ENCODE measurements at regions not wholly inside any gene's neighbourhood (a gene's known extent, or its start where the extent isn't known, plus 50 kb on each side); places are given as distances from the start of the nearest gene placed in this dataset.
A peak's percentile ranks its signal among the peaks of the same experiment; 100 is the strongest.
"Not testable (repeated sequence)": the region's sequence is repeated elsewhere in the genome, so short reads cannot be mapped to it uniquely, and the experiment has no call there.

DNA sequence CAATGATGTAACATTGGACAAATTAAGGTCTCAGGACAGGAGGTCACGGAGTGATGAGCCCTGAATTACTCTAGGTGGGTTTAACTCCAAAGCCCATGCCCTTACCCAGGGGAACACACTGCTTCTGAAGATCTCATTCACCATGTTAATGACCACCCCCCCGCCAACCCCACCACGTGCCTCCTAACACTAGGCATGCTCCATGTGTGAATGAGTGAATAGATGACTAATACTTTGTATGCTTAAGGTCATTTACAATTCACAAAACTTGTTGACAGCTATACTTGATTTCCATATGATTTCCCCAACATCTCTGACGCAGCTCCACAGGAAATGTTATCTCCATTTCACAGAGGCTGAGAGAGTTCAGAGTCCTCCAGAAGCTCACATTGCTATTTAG, 184.9 kb downstream of the ZNF92 start (continued):
- 0 out of 2 replicates have a peak, but pooled peaks have one; percentile 10 for TF ChIP-seq REST (IDR thresholded peaks at IDR 0.05; ENCODE audit: borderline replicate concordance)
- TF ChIP-seq REST (CRISPR knock-in tag; IDR thresholded peaks at IDR 0.05; ENCODE audit: low read depth) = not testable (repeated sequence)
- TF ChIP-seq SMAD3 (CRISPR knock-in tag; conservative IDR thresholded peaks at IDR 0.05) = peak; percentile 75; the same call in 1 of the 2 replicates
- TF ChIP-seq, protein P1, sequence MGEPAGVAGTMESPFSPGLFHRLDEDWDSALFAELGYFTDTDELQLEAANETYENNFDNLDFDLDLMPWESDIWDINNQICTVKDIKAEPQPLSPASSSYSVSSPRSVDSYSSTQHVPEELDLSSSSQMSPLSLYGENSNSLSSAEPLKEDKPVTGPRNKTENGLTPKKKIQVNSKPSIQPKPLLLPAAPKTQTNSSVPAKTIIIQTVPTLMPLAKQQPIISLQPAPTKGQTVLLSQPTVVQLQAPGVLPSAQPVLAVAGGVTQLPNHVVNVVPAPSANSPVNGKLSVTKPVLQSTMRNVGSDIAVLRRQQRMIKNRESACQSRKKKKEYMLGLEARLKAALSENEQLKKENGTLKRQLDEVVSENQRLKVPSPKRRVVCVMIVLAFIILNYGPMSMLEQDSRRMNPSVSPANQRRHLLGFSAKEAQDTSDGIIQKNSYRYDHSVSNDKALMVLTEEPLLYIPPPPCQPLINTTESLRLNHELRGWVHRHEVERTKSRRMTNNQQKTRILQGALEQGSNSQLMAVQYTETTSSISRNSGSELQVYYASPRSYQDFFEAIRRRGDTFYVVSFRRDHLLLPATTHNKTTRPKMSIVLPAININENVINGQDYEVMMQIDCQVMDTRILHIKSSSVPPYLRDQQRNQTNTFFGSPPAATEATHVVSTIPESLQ (CRISPR knock-in tag; IDR thresholded peaks at IDR 0.05) = peak; percentile 86; the same call in 1 of the 2 replicates
- TF ChIP-seq DMBX1 (CRISPR knock-in tag; IDR thresholded peaks at IDR 0.05; ENCODE audit: borderline replicate concordance) = peak; percentile 95
- TF ChIP-seq ZEB2 (IDR thresholded peaks at IDR 0.05) = peak; percentile 40; the same call in 1 of the 2 replicates
- TF ChIP-seq, protein P2, sequence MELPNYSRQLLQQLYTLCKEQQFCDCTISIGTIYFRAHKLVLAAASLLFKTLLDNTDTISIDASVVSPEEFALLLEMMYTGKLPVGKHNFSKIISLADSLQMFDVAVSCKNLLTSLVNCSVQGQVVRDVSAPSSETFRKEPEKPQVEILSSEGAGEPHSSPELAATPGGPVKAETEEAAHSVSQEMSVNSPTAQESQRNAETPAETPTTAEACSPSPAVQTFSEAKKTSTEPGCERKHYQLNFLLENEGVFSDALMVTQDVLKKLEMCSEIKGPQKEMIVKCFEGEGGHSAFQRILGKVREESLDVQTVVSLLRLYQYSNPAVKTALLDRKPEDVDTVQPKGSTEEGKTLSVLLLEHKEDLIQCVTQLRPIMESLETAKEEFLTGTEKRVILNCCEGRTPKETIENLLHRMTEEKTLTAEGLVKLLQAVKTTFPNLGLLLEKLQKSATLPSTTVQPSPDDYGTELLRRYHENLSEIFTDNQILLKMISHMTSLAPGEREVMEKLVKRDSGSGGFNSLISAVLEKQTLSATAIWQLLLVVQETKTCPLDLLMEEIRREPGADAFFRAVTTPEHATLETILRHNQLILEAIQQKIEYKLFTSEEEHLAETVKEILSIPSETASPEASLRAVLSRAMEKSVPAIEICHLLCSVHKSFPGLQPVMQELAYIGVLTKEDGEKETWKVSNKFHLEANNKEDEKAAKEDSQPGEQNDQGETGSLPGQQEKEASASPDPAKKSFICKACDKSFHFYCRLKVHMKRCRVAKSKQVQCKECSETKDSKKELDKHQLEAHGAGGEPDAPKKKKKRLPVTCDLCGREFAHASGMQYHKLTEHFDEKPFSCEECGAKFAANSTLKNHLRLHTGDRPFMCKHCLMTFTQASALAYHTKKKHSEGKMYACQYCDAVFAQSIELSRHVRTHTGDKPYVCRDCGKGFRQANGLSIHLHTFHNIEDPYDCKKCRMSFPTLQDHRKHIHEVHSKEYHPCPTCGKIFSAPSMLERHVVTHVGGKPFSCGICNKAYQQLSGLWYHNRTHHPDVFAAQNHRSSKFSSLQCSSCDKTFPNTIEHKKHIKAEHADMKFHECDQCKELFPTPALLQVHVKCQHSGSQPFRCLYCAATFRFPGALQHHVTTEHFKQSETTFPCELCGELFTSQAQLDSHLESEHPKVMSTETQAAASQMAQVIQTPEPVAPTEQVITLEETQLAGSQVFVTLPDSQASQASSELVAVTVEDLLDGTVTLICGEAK (IDR thresholded peaks at IDR 0.05) = not testable (repeated sequence)
- TF ChIP-seq, protein P2 (CRISPR knock-in tag; IDR thresholded peaks at IDR 0.05) = peak; percentile 70
- TF ChIP-seq ZZZ3 (IDR thresholded peaks at IDR 0.05) = peak; percentile 51; the same call in 1 of the 2 replicates
- TF ChIP-seq ARNT (IDR thresholded peaks at IDR 0.05) = peak; percentile 45 to 86; a peak in 3 of 4 replicates

Data from K562 (cell line).